ENCODE measurements at regions not wholly inside any gene's neighbourhood (a gene's known extent, or its start where the extent isn't known, plus 50 kb on each side); places are given as distances from the start of the nearest gene placed in this dataset.

- Histone ChIP-seq H3K4me3 (no peak overlapping the region), H3K4me1 (peaks cover 0 to 51% (median 0%) of the 10 kb centered on the region in 3 donors), H3K27ac (peak overlapping the region in 3 of 4 donors; percentile 17 to 57 (median 19)), H3K27me3 (peaks cover 0 to 31% (median 2%) of the 10 kb centered on the region in 4 donors), H3K36me3 (no peaks in the 10 kb centered on the region), H3K9me3 (no peaks in the 10 kb centered on the region)
- no peak for TF ChIP-seq POLR2A (IDR thresholded peaks at IDR 0.05)
- no peak for TF ChIP-seq CTCF (IDR thresholded peaks at IDR 0.05)
- no peak for DNase-seq
- WGBS, 2 donors, result 6 to 27% methylated on average over 2 of the region's 2 CpGs
- intact Hi-C loops (cut with DNase I), result no loop called here
These were observed 330.2 kb upstream of the F9 start for GRCh38 chrX:139200346-139200745.

DNA sequence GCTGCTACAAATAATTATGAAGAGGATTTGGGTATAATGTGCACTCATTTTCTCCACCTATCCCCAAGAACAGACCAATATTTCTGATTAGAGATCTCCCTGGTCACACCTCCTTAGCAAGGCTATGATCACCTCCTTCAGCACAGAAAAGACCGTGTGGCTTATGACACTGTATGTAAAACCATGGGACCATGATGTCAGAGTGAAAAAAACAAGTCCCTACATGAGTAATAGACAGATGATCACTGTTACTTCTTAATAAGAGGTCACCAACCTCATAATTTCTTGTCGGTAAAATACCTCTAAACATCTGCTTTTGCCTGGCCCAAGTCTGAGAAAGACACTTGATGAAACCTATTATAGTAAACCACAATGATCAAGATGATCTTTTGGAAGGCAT lies 330.6 kb upstream of the F9 start:
- H3K9me3 ChIP-seq, result no peaks in the 10 kb centered on the region
- peaks cover 0 to 27% (median 2%) of the 10 kb centered on the region in 4 donors for H3K27me3 ChIP-seq
- intact Hi-C loops (cut with DNase I), result no loop called here
- H3K4me3 ChIP-seq, result no peak overlapping the region
- H3K27ac ChIP-seq, result peak overlapping the region in 2 of 4 donors; percentile 17 to 57
- no peaks in the 10 kb centered on the region for H3K36me3 ChIP-seq
- TF ChIP-seq CTCF (IDR thresholded peaks at IDR 0.05) (no peak), POLR2A (IDR thresholded peaks at IDR 0.05) (no peak)
- peaks cover 0 to 51% (median 0%) of the 10 kb centered on the region in 3 donors for H3K4me1 ChIP-seq
- DNase-seq, result no peak
- 50 to 58% methylated on average over 2 of the region's 2 CpGs for WGBS, 2 donors

DNA sequence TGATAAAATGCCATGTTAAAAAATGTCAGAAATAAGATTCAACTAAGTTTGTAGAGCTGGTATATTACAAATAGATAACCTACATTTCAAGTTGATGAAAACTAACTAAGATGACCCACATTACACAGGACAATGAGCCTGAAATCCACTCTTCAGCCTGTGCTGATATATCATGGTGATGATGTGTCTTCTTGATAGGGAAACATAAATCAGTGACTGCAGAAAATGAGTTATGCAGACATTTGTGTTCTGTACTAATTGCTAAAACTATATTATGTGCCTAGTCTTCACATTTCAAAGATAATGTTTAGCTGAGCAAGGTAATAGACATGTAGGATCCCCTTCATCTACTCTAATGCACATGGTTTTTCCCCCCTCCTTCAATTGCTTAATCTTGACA lies 331.6 kb upstream of the F9 start:
- H3K4me3 ChIP-seq, result no peak overlapping the region
- no peak overlapping the region for H3K27ac ChIP-seq
- peaks cover 0 to 17% (median 2%) of the 10 kb centered on the region in 4 donors for H3K27me3 ChIP-seq
- DNase-seq, result no peak
- H3K4me1 ChIP-seq, result peaks cover 0 to 43% (median 0%) of the 10 kb centered on the region in 3 donors
- intact Hi-C loops (cut with DNase I), result no loop called here
- H3K9me3 ChIP-seq, result no peaks in the 10 kb centered on the region
- TF ChIP-seq POLR2A (IDR thresholded peaks at IDR 0.05) (no peak), CTCF (IDR thresholded peaks at IDR 0.05) (no peak)
- no peaks in the 10 kb centered on the region for H3K36me3 ChIP-seq

DNA sequence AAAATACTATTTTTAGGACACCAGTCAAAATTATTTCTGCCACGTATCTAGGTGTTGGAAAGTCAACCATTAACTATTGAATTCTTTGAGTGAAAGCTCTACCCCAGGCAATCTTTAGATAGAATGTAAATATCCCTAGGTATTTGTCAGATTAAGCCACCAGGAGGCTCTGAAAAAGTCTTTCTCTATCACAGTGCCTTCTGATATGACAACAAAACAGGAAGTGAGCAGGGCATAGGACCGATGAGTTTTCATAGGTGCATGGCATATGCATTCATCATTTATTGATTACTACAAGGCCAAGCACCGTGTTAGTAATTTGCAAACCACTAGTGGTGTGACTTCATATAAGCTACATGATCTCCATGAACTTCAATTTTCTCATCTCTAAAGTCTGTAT lies 333.6 kb upstream of the F9 start:
- DNase-seq, result no peak
- no peak overlapping the region for H3K4me3 ChIP-seq
- 59 to 70% methylated on average over 3 of the region's 3 CpGs for WGBS, 2 donors

More for the DNA sequence above, 333.6 kb upstream of the F9 start:
- Histone ChIP-seq H3K4me1 (peaks cover 0 to 24% (median 0%) of the 10 kb centered on the region in 3 donors), H3K27ac (no peak overlapping the region), H3K9me3 (no peaks in the 10 kb centered on the region), H3K36me3 (no peaks in the 10 kb centered on the region), H3K27me3 (no peaks in the 10 kb centered on the region)
- no peak for TF ChIP-seq CTCF (IDR thresholded peaks at IDR 0.05)
- no peak for TF ChIP-seq POLR2A (IDR thresholded peaks at IDR 0.05)
- intact Hi-C loops (cut with DNase I), result no loop called here

Measured in esophagus squamous epithelium (tissue), 5 donors.